HG02798 (cell line): ENCODE measurements at regions not wholly inside any gene's neighbourhood (a gene's known extent, or its start where the extent isn't known, plus 50 kb on each side); places are given as distances from the start of the nearest gene placed in this dataset.

Experiments used
- ATAC-seq: cut with Tn5 transposase; IDR thresholded peaks from one replicate; pipeline ENCODE4 v1.9.1; 2021; ENCODE audit warnings: mild to moderate bottlenecking; ENCODE audit not compliant: unreplicated experiment, poor library complexity

DNA sequence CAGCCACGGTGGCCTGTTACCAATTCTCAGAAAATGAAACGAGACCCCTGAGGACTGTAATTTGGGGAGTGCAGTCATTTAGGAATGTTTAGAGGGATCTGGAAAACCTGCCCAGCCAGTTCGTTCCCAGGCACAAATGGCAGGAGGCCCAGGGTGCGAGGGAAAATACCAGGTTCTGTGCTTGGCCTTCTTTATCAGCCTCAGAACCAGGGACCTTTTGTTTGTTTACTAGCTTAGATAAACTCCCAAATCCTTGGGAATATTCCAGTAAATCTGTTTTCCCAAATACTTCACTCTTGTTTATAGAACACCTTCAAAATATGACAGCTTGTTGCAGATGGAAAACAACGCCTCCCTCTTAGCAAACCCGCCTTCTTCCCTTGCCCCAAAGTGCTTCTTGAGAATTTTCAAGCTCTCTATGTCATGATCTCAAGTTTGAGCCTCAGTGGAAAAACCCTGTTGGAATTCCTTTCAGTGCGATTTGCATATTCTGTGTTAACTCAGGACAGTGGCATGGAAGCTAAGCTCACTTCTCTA is 400.3 kb upstream of the SMIM21 start:
- no peak for ATAC-seq

DNA sequence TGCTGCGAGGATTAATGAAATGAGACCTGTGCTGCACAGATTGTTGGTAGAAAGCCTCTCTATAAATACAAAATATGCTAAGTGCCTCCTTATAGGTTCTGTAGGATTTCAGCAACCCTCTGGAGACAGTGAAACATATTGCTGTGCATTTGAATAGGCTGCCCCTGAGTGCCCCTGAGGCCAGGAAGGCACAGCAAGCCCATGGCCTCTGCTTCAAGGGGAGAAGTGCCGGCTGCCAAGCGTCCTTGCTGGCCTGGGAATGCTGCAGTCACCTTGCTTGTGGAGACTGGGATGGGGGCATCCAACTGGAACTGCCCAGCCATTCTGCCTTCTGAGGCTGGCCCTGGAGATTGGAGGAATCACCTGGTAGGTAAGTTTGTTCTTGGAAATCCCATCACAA is 397.2 kb upstream of the SMIM21 start:
- ATAC-seq, result no peak

DNA sequence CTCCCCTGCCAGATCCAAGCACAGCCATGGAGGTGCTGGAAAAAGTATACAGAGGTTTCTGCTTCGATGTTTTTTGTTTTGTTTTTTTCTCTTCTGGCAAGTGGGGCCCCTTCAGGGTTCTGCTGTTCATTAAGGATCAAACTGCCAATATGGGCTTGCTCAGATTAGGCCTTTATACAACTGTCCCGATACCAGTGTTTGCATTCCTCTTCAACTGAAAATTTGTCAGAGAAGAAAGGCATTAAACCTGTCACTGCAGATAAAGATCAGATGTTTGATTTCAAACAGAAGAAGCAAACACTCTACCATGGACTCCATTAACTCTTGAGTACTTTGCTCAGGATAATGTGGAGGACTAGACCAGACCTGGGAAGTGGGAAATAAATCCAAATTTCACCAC is 396.0 kb upstream of the SMIM21 start:
- ATAC-seq, result no peak

DNA sequence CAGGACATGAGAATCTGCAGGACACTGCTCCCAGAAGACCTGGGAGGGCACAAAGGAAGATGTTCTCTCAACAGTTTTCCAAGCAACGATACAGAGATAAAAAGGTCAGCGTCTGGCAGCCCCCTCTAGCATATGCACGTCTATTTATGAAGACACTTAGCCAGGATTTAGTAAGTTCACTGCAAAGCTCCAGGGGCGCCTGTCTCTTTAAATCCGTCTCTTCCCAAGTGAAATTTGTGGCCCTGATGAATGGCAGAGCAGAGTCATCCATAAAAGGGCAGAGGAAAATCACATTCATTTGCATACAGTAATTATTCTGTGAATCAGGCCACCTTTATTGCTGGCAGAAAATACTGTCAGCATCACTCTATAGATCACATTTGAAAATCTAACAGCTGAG is 390.9 kb upstream of the SMIM21 start:
- ATAC-seq, result no peak

DNA sequence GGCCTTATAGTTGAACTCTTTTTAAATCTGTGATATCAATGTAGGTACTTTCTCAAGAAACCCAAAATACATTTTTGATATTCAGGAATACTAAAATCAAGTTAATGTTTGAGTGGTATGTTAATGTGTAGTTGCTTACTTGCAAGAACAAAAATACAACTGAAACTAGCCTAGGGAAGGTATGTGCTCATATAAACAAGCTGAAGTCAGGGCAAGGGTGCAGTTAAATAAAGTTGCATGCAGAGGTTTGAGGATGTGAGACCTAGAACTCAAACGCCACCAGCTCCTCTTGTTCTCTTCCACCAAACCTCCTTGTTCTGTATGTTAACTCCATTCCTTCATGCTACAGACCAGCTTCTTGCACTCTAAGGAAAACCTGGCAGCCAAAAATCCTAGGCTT is 388.3 kb upstream of the SMIM21 start:
- no peak for ATAC-seq

DNA sequence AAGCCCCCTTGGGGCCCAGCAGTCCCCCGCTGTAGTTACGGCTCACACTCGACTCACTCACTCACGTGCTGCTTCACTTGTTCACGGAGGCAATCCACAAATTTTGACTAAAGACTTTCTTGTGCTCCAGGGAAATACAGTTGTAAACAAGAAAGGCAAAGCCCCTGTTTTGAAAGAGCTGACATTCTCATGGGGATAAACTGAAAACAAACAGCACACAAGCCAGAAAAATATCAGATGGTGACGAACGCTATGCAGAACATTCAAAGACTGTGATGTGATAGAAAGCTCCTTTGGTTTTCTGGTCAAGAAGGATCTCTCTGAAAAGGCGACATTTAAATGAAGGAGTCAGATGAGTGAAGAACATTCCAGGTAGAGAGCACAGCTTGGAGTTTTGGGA is 385.3 kb upstream of the SMIM21 start:
- no peak for ATAC-seq

DNA sequence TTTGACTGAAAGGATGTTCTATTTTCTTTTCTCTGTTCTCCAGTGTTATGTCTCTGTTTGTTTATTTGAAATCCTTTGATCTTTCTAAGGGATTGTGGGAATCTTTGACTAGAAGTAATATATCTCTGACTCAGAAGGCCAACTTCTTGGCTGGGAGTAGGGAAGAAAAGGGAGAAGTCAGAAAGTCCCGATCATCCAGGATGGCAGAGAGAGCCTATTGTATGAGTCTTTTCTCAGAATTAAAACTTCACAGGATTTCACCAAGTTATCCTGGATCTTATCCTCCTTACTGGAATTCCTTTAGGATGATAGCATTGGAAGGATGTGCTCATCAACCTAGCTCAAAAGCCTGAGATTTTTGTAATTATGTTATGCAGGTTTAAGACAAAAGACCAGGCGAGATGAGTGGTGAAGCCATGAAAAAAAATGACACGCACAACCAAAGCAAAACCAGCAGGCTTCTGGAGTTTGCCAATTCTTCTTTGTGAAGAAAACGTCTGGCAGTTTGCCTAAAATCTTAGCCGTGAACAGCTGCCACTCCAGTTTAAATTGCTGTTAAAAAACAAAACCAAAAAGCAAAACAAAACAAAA is 383.6 kb upstream of the SMIM21 start:
- ATAC-seq, result no peak

DNA sequence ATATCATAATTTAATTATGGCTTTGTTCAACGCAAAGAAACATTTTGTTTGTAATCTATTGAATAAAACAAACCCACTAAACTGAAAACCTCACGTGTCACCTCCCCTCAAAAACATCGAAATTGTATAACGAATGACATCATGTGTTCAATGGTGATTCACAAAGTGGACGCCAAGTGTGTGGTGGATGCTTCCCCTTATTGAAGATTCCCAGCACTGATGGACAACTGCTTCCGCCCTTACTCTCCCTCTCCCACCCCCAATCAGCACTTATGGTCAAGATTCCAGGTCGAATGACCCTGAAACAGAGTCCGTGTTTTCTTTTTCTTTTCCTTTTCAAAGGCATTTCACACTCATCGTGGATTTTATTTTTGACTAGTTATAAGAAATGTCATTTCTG is 383.0 kb upstream of the SMIM21 start:
- ATAC-seq, result no peak

DNA sequence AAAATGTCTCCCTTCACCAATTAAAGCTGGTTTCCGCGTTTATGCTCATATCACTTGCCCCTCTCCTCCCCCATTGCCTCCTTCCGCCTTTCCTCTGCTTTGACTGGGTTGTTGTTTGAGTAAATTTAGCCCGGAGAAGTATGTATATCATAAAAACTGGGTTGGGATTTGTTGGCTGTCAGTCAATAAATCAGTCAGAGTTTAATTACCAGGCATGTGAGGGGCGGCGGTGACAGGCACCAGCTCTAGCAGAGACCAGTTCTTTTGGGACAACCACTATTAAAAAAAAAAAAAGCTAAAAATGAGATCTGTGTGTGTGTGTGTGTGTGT is 382.4 kb upstream of the SMIM21 start:
- ATAC-seq, result no peak

DNA sequence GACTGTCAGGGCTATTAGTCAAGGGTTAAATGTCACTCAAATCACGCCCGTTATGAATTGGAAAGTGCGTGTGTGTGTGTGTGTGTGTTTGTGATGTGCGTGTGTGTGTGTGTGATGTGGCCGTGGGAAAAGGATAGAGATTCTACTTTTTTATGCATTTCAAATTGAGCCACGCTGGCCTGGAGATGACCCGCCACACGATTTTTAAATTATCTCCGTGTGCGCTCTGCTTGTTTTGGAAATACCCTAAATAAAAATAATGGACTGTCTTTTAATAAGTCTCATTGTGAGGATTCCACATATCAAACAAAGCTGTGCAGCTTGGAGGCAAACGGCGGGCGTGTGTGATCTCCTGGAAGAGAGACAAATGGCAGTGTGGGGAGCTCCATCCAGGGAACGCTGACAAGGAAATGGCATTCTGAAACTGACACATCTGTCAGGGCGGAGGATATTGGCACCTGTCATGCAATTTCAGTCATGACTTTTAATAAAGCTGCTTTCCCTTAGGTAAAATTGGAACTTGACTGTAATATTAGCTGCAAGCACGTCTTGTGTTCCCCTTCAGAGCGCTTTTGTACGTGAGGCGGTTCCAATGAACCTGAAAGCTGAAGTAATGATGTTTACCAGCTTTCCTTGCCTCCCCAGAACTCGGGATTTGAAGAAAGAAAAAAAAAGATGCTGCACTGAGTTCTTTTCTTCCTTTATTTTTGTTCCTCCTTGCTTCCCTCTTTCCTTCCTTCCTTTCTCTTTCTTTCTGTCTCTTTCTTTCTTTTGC is 381.8 kb upstream of the SMIM21 start:
- no peak for ATAC-seq

DNA sequence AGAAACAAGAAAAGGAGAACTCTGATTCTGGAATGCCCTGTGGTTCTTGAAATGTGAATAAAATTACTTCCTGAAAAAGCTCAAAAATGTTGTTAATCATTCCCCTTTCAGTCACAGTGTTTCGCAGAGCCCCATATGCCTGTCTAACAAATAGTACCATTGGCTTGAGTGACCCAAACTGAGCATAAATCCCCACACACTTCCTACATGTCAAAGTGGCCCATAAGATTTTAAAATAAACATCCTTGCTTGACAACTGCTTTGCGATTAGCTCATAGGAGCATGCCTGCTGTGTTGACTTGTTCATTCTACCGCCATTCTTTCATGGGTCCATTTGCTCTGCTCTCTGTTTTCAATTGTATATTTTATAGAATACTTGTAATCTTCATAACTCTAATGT is 377.8 kb upstream of the SMIM21 start:
- no peak for ATAC-seq

DNA sequence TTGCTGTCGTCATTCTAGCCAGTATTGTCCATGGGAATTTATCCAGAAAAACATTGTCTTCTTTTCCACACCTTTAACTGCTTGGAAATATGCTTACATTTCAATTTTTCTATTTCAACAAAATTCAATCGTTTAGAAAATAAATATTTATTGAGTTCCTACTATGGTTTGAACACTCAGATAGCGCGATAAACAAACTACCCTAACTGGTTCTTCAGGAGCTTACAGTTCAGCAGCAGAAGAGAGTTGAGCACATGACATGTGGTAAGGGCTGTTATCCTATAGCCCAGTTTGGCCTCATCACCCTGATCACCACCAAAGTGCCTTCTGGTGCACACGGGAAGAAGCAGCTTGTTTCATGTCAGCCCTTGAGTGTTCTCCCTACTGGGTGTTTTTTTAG is 375.2 kb upstream of the SMIM21 start:
- ATAC-seq, result no peak

DNA sequence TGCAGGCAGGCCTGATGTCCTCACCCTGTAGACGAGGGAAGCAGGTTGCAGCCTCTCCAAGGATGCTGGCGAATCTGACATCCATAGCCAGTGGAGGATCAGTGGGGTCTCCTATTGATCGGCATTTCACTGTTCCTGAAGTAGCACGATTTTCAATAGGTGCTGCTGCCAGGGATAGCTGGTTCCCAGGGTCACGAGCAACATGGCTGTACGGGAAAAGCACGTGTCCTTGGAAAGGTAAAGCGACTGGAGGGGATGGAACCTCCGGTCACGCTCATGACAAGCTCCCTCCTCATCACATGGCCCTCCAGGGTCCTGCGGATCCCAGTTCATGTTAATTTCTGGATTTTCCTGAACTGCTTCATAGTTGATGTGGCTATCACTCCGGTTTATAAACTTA is 373.7 kb upstream of the SMIM21 start:
- no peak for ATAC-seq

DNA sequence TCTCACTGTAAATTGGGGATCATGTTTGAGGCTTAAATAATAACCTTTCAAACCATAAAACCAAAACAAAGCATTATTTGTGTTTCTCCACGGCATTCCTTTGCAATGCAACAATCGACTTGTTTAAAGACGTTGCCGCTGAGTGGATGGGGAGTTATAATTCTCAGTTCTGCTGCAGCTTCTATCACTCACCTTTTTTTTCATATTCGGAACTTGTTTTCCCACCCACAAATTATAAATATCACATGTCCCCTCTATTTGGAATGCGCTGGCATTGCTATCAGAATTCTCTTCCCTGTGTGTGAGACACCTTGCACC is 372.8 kb upstream of the SMIM21 start:
- ATAC-seq, result no peak

DNA sequence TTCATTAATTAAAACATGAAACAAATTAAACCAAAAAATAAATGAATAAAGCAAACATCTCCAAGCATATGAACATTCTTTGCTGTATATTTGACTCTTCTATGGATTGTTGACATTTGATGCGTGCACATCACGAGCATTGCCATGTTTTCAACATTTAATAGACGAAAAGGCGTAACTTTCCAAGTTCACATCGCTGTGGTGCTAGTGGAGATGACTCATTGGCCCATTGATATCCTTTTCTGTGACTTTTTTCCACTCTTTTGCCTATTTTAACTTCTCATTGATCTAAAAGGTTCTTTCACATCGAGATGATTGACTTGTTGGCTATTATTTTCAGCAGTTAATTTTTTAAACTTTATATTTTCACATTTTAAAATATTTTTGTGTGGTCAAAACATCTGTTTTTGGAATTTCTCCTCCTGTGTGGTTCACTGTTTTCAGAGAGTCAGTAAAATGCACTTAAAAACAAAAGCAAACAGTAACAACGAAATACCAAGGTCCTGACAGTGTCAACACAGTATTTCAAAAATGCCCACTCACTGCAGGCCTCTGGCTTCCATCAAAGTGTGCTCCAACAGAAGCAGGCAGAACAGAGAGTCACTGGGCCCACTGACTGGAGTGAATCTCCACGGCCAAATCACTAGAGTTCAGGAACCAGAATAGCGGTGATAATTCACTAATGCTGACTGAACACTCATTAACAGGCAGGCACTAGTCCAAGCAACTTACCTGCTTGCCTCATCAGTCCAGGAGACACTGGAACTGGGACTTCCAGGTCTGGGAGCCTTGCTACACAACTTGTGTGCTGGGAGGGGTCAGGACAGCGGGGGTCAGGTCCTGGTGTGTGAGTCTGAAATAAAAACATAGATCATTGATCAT is 372.2 kb upstream of the SMIM21 start:
- ATAC-seq, result no peak

DNA sequence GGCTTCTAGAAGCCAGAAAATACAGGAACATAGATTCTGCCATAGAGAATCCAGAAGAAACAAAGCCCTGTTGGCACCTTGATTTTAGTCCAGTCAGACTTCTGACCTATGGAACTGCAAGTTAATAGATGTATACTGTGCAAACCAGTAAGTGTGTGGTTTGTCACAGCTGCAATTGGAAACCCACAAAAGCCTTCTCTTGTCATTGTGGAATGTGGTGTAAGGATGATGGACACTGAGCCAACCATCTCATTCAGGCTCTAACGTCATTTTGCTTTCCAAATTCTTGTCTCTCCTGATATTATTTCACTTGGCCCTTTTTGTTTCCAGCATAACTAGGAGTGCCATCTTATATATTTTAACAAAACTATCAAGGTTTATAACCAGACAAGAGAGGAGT is 369.5 kb upstream of the SMIM21 start:
- ATAC-seq, result no peak

DNA sequence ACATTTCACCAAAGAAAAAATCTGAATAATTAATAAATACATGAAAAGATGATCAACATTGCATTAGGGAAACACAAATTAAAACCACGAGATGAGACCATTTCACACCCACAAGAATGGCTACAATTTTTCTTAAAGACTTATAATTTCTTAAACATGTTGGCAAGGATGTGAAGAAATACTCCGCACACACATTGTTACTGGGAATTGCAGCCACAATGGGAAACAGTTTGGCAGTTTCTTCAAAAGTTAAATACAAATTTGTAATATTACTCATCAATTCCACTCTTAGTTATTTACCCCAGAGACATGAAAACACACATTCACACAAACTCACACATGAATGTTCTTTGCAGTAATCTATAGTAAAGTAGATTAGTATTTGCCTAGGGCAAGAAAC is 363.3 kb upstream of the SMIM21 start:
- no peak for ATAC-seq

DNA sequence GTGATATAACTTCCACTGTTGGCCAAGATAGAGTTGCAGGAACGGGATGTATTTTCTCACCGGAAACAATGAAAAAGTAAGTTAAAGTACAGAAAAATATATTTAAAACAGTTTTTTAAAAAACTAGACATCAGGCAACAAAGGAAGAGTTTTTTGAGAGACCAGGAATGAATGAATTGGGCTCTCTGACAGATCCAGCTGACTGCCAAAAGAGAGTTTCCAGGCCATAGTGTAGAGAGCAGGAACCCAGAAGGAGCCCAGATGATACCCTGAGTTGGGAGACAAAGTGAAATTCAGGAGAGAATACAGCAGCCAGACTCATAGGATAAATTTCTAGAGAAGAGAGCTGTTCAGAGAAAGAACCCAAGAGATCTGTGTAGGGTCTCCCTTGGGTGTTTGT is 362.6 kb upstream of the SMIM21 start:
- no peak for ATAC-seq

DNA sequence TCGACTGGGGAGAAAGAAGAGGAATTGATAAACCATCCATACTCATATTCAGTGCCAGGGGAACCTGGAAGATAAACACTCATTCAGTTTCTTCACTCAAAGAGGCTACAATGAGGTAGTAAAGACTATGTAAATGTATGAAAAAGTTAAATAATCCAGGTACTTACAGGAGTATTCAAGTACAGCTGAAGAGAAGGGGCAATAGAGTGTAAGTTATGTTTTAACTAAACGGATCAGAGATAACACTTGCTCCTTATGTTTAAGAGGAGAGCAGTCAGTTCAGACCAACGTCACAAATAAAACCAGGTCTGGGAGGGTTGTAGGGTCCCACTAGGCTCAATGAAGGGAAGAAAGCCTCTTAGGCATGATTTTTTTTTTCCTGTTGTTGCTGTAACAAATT is 358.3 kb upstream of the SMIM21 start:
- no peak for ATAC-seq

DNA sequence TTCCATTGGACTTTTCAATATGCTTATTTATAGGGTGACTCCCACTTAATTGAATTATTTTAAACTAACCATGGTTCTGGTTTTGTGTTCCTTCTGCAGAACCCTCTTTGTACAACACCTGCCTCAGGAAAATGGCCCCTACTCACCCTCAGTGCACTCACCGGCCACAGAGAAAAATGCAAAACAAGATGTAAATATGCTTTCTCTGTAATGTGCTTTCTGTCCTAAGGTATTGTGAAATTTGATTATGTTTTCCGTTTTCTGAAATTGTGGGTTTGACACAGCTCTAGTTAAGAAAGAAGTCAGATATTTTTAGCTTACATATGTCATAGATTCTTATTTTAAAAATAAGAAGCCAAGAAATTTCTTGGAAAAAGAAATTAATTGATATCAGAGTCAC is 357.7 kb upstream of the SMIM21 start:
- ATAC-seq, result no peak

DNA sequence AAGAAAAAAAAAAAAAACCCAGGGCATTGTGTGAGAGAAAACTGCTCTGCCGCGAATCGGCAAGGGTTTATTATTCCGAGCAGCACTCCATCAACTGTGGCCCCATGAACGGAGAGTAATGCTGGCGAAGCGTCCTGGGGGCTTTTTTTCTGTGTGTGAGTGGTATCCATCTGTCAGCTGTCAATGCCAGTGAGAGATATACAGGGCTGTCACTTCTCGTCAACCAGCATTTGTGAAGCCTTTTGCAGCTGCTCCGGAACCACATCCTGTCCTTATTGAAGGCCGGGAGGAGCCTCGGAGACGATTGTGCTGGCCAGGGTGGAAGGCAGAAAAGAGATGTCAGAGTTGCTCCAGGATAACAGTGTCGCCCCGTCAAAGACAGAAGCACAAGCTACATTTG is 356.9 kb upstream of the SMIM21 start:
- no peak for ATAC-seq
